ENCODE measurements at regions not wholly inside any gene's neighbourhood (a gene's known extent, or its start where the extent isn't known, plus 50 kb on each side); places are given as distances from the start of the nearest gene placed in this dataset.
"Not testable (repeated sequence)": the region's sequence is repeated elsewhere in the genome, so short reads cannot be mapped to it uniquely, and the experiment has no call there.

DNA sequence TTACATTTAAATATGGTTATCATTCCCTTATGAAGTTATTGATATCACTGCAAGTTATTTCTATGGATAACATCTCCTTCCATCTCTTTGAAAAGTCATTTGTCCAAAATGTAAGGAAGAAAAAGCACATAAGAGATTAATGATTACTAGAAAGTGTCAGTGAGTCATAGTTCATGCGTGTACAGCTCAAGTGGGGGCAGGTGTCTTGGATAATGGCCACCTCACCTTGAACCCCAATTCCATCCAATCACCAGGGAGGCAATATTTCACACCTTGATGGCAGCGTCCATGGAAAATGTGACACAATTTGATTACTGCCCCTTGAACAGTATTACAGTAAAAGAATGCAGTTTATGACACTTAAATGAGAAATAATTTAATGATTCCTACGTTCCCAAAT is 358.3 kb upstream of the SOX9 start:
- Histone ChIP-seq H3K27me3 (ENCODE audit: low read depth, low read length) (no peaks in the 10 kb centered on the region), H3K9me3 (ENCODE audit: control insufficient read depth in 1 of 2, low read length in 2 of 2) (no peaks in the 10 kb centered on the region), H3K27ac (ENCODE audit: low read length) (no peak overlapping the region), H3K4me3 (ENCODE audit: low read depth in 1 of 2, low read length in 2 of 2) (no peak overlapping the region), H3K4me1 (ENCODE audit: control insufficient read depth in 1 of 2, insufficient read depth in 2 of 2, low read length in 2 of 2) (no peaks in the 10 kb centered on the region), H3K36me3 (ENCODE audit: control insufficient read depth in 1 of 2, insufficient read depth in 2 of 2, low read length in 2 of 2) (no peaks in the 10 kb centered on the region)

DNA sequence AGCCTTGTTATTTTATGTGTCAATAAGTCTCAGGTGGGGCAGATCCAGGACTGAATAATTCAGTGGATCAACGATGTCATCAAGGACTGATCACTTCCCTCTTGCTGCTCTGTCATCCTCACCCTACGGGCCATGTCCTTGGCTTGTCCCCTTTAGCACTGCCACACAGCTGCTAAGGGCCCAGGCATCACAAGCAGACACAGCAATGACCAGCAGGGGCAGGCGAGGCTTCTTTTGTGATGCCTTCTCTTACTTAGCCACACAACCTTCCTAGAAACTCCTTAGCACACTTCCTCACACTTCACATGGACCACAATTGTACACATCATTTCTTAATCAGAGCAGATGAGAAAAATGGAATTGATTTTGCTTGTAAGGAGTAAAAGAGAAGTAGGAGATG is 356.3 kb upstream of the SOX9 start:
- H3K4me1 ChIP-seq (ENCODE audit: control insufficient read depth in 1 of 2, insufficient read depth in 2 of 2, low read length in 2 of 2), result no peaks in the 10 kb centered on the region
- no peaks in the 10 kb centered on the region for H3K9me3 ChIP-seq (ENCODE audit: control insufficient read depth in 1 of 2, low read length in 2 of 2)
- no peak overlapping the region for H3K27ac ChIP-seq (ENCODE audit: low read length)
- no peak overlapping the region for H3K4me3 ChIP-seq (ENCODE audit: low read depth in 1 of 2, low read length in 2 of 2)
- H3K27me3 ChIP-seq (ENCODE audit: low read depth, low read length), result no peaks in the 10 kb centered on the region
- no peaks in the 10 kb centered on the region for H3K36me3 ChIP-seq (ENCODE audit: control insufficient read depth in 1 of 2, insufficient read depth in 2 of 2, low read length in 2 of 2)

DNA sequence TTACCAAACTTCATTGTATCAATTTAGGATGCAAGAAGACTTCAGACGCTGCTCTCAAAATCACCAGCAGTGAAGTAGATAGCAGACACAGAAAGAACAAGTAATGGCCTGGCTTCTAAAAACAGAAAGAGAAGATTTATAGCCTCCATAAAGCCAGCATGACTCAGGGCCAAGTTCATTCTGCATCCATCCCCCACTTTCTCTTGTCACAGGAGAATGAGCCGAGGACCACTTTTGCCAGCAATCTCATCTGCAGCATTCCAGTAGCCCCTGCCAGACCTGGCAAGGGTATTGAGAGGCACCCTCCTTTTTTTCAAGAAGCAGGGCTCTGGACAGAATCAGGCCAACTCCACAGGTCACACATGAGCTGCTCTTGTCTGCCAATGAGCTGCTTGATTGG is 355.4 kb upstream of the SOX9 start:
- H3K27ac ChIP-seq (ENCODE audit: low read length), result no peak overlapping the region
- H3K9me3 ChIP-seq (ENCODE audit: control insufficient read depth in 1 of 2, low read length in 2 of 2), result no peaks in the 10 kb centered on the region
- no peaks in the 10 kb centered on the region for H3K27me3 ChIP-seq (ENCODE audit: low read depth, low read length)
- no peak overlapping the region for H3K4me3 ChIP-seq (ENCODE audit: low read depth in 1 of 2, low read length in 2 of 2)
- no peaks in the 10 kb centered on the region for H3K36me3 ChIP-seq (ENCODE audit: control insufficient read depth in 1 of 2, insufficient read depth in 2 of 2, low read length in 2 of 2)
- H3K4me1 ChIP-seq (ENCODE audit: control insufficient read depth in 1 of 2, insufficient read depth in 2 of 2, low read length in 2 of 2), result no peaks in the 10 kb centered on the region

DNA sequence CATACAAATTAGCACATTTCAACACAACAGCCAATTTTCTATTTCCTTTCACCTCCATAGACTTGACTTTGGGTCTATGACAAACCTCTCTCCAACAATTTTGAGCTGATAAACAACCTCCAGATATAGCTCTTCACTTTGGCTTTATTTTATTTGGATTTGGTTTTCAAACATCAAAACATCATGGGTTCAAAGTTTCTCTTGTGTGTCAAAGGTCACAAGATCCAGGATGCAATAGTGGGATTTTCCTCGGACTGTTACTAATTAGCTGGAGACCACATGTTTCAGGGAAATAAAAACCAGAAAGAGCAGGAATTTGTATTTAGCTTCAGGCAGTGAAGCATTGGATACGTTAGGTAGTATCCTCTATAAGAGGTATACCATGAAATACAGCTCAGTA is 351.0 kb upstream of the SOX9 start:
- H3K27me3 ChIP-seq (ENCODE audit: low read depth, low read length), result no peaks in the 10 kb centered on the region
- H3K4me3 ChIP-seq (ENCODE audit: low read depth in 1 of 2, low read length in 2 of 2), result no peak overlapping the region
- H3K9me3 ChIP-seq (ENCODE audit: control insufficient read depth in 1 of 2, low read length in 2 of 2), result no peaks in the 10 kb centered on the region
- no peak overlapping the region for H3K27ac ChIP-seq (ENCODE audit: low read length)
- H3K36me3 ChIP-seq (ENCODE audit: control insufficient read depth in 1 of 2, insufficient read depth in 2 of 2, low read length in 2 of 2), result no peaks in the 10 kb centered on the region
- no peaks in the 10 kb centered on the region for H3K4me1 ChIP-seq (ENCODE audit: control insufficient read depth in 1 of 2, insufficient read depth in 2 of 2, low read length in 2 of 2)

DNA sequence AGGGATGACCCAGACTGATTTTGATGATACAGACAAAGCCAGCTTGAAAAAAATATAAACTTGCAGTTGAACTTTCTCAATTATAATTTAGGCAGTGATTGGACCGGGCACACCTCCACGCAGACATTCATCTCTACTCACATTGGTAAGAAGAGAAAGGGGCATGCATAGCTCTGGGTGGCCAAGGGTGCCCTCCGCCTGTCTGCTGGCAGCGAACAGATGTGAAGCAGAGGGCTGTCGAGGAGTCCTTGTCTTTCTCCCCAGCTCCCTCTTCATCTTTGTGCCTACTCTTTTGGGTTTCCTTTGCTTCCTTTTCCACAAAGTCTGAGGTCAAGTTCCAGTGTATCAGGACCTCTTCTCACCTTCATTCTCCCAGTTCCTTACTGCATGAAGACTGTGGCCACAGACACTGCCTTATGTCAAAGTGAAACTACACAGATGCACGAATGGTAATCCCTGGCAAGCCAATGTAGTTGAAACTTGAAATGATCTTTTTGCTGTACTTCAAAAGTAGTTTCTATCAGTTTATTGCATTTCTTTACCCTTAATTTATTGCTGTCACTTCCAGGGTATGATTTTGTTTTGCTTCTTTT is 343.7 kb upstream of the SOX9 start:
- no peak overlapping the region for H3K27ac ChIP-seq (ENCODE audit: low read length)

DNA sequence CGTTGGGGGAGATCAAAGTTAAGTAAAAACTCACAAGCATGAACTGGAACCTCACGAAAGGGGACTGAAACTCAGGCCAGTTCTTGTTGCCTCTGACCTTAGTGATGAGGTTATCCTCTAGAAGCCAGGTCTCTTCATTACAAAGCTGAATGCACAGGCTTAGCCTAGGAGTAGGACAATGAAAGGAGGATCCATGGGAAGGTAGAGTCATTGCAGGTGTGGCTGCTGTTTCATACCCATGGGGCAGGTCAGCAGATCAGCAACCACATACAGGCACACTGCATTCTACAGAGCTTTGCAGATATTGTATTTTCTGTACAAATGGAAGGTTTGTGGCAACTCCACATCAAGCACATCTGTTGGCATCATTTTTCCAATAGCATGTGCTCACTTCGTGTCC is 341.3 kb upstream of the SOX9 start:
- Histone ChIP-seq H3K27me3 (ENCODE audit: low read depth, low read length) (no peaks in the 10 kb centered on the region), H3K27ac (ENCODE audit: low read length) (no peak overlapping the region), H3K36me3 (ENCODE audit: control insufficient read depth in 1 of 2, insufficient read depth in 2 of 2, low read length in 2 of 2) (no peaks in the 10 kb centered on the region), H3K4me1 (ENCODE audit: control insufficient read depth in 1 of 2, insufficient read depth in 2 of 2, low read length in 2 of 2) (peaks cover 0 to 9% of the 10 kb centered on the region in 2 donors), H3K4me3 (ENCODE audit: low read depth in 1 of 2, low read length in 2 of 2) (no peak overlapping the region), H3K9me3 (ENCODE audit: control insufficient read depth in 1 of 2, low read length in 2 of 2) (no peaks in the 10 kb centered on the region)

More for the DNA sequence above, 343.7 kb upstream of the SOX9 start:
- no peak overlapping the region for H3K4me3 ChIP-seq (ENCODE audit: low read depth in 1 of 2, low read length in 2 of 2)
- no peaks in the 10 kb centered on the region for H3K36me3 ChIP-seq (ENCODE audit: control insufficient read depth in 1 of 2, insufficient read depth in 2 of 2, low read length in 2 of 2)
- peaks cover 0 to 9% of the 10 kb centered on the region in 2 donors for H3K4me1 ChIP-seq (ENCODE audit: control insufficient read depth in 1 of 2, insufficient read depth in 2 of 2, low read length in 2 of 2)
- no peaks in the 10 kb centered on the region for H3K27me3 ChIP-seq (ENCODE audit: low read depth, low read length)
- no peaks in the 10 kb centered on the region for H3K9me3 ChIP-seq (ENCODE audit: control insufficient read depth in 1 of 2, low read length in 2 of 2)

DNA sequence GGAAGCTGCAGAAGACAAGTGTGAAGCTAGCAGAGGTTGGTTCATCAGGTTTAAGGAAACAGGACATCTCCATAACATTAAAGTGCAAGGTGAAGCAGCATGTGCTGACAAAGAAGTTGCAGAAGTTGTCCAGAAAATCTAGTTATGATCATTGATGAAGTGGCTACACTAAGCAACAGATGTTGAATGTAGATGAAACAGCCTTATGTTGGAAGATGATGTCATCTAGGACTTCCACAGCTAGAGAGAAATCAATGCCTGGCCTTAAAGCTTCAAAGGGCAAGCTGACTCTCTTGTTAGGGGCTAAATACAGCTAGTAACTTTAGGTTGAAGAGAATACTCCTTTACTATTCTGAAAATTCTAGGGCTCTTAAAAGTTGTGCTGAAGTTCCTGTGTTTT is 340.2 kb upstream of the SOX9 start:
- Histone ChIP-seq H3K4me1 (ENCODE audit: control insufficient read depth in 1 of 2, insufficient read depth in 2 of 2, low read length in 2 of 2) (peaks cover 0 to 9% of the 10 kb centered on the region in 2 donors), H3K9me3 (ENCODE audit: control insufficient read depth in 1 of 2, low read length in 2 of 2) (no peaks in the 10 kb centered on the region), H3K36me3 (ENCODE audit: control insufficient read depth in 1 of 2, insufficient read depth in 2 of 2, low read length in 2 of 2) (no peaks in the 10 kb centered on the region), H3K27me3 (ENCODE audit: low read depth, low read length) (no peaks in the 10 kb centered on the region), H3K27ac (ENCODE audit: low read length) (no peak overlapping the region), H3K4me3 (ENCODE audit: low read depth in 1 of 2, low read length in 2 of 2) (no peak overlapping the region)

DNA sequence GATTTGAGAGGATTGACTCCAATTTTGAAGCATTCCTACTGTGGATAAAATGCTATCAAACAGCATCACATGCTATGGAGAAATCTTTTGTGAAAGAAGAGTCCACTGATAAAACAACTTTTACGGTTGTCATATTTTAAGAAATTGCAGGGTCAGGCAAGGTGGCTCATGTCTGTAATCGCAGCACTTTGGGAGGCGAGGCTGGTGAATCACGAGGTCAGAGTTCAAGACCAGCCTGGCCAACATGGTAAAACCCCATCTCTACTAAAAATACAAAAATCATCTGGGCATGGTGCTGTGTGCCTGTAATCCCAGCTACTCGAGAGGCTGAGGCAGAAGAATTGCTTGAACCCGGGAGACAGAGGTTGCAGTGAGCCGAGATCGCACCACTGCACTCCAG is 338.8 kb upstream of the SOX9 start:
- H3K27ac ChIP-seq (ENCODE audit: low read length); H3K27me3 ChIP-seq (ENCODE audit: low read depth, low read length); H3K9me3 ChIP-seq (ENCODE audit: control insufficient read depth in 1 of 2, low read length in 2 of 2); H3K4me1 ChIP-seq (ENCODE audit: control insufficient read depth in 1 of 2, insufficient read depth in 2 of 2, low read length in 2 of 2); H3K36me3 ChIP-seq (ENCODE audit: control insufficient read depth in 1 of 2, insufficient read depth in 2 of 2, low read length in 2 of 2); H3K4me3 ChIP-seq (ENCODE audit: low read depth in 1 of 2, low read length in 2 of 2): not testable (repeated sequence)

DNA sequence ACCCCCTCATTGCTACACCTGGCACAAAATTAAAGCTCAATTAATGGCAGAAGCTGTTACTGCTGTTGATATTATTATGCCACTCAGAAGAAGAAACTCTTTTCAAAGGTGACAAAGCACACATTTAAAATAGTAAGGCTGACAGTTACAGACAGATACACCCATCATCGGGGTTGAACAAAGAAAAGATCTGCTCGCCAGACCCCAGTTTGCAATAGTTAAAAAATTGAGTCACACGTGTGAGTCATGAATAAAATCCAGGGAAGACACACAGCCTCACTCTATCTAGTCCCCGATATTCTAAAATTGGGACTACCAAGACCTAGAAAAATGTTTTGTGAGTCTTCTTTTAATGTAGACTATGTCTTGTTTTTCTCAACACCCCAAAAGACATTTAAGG is 330.0 kb upstream of the SOX9 start:
- H3K27ac ChIP-seq (ENCODE audit: low read length), result no peak overlapping the region
- no peaks in the 10 kb centered on the region for H3K9me3 ChIP-seq (ENCODE audit: control insufficient read depth in 1 of 2, low read length in 2 of 2)
- H3K4me1 ChIP-seq (ENCODE audit: control insufficient read depth in 1 of 2, insufficient read depth in 2 of 2, low read length in 2 of 2), result no peaks in the 10 kb centered on the region
- no peak overlapping the region for H3K4me3 ChIP-seq (ENCODE audit: low read depth in 1 of 2, low read length in 2 of 2)
- no peaks in the 10 kb centered on the region for H3K27me3 ChIP-seq (ENCODE audit: low read depth, low read length)
- H3K36me3 ChIP-seq (ENCODE audit: control insufficient read depth in 1 of 2, insufficient read depth in 2 of 2, low read length in 2 of 2), result no peaks in the 10 kb centered on the region

DNA sequence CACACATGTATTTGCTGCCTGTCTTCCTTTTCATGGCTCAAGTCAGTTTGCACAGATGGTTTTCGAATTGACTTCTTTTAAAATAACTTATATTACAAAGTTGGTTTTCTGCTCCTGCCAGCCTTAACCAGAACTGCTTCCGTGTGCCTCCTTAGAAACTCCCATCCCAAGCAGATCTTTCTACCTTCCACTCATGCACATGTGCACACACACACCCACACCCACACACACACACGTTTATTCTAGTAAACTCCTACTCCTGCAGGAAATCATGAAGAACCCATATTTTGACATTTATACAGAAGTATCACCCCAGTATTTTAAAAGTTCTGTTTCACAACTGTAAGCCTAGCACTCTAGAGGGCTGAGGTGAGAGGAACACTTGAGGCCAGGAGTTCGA is 329.5 kb upstream of the SOX9 start:
- no peak overlapping the region for H3K4me3 ChIP-seq (ENCODE audit: low read depth in 1 of 2, low read length in 2 of 2)
- no peaks in the 10 kb centered on the region for H3K27me3 ChIP-seq (ENCODE audit: low read depth, low read length)
- H3K27ac ChIP-seq (ENCODE audit: low read length), result no peak overlapping the region
- H3K4me1 ChIP-seq (ENCODE audit: control insufficient read depth in 1 of 2, insufficient read depth in 2 of 2, low read length in 2 of 2), result no peaks in the 10 kb centered on the region
- no peaks in the 10 kb centered on the region for H3K9me3 ChIP-seq (ENCODE audit: control insufficient read depth in 1 of 2, low read length in 2 of 2)
- no peaks in the 10 kb centered on the region for H3K36me3 ChIP-seq (ENCODE audit: control insufficient read depth in 1 of 2, insufficient read depth in 2 of 2, low read length in 2 of 2)

DNA sequence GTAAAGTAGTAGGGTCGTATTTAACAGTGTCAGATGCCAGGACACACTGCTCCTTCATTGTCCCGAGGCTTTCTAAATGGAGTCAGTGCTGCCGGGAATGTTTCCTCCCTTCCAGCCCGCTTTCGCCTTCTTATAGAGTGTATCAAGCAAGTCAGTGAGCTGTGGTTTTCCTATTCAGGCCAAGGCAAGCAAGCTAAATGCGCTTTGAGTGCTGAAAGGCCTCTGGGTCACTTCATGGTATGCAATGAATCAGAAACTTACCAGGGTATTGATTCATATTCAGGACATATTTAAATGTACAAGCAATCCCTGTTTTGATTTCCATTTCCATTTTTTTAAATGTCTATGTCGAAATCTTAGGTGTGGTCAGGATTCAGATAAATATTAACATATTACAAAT is 327.9 kb upstream of the SOX9 start:
- Histone ChIP-seq H3K36me3 (ENCODE audit: control insufficient read depth in 1 of 2, insufficient read depth in 2 of 2, low read length in 2 of 2) (no peaks in the 10 kb centered on the region), H3K27ac (ENCODE audit: low read length) (no peak overlapping the region), H3K4me3 (ENCODE audit: low read depth in 1 of 2, low read length in 2 of 2) (no peak overlapping the region), H3K27me3 (ENCODE audit: low read depth, low read length) (no peaks in the 10 kb centered on the region), H3K9me3 (ENCODE audit: control insufficient read depth in 1 of 2, low read length in 2 of 2) (no peaks in the 10 kb centered on the region), H3K4me1 (ENCODE audit: control insufficient read depth in 1 of 2, insufficient read depth in 2 of 2, low read length in 2 of 2) (no peaks in the 10 kb centered on the region)

DNA sequence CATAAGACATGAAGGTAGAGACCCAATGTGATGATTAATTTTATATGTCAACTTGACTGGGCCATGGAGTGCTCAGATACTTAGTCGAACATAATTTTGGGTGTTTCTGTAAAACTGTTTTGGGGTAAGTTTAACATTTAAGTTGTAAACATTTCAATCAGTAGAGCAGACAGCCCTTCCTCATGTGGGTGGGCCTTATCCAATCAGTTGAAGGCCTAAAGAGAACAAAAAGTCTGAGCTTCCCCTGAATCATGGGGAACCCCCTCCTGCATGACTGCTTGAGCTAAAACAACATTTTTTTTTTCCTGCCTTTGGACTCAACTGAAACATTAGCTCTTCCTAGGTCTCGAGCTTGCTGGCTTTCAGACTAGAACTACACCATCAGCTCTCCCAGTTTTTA is 327.3 kb upstream of the SOX9 start:
- no peaks in the 10 kb centered on the region for H3K27me3 ChIP-seq (ENCODE audit: low read depth, low read length)
- H3K27ac ChIP-seq (ENCODE audit: low read length), result no peak overlapping the region
- no peaks in the 10 kb centered on the region for H3K4me1 ChIP-seq (ENCODE audit: control insufficient read depth in 1 of 2, insufficient read depth in 2 of 2, low read length in 2 of 2)
- H3K9me3 ChIP-seq (ENCODE audit: control insufficient read depth in 1 of 2, low read length in 2 of 2), result no peaks in the 10 kb centered on the region
- no peak overlapping the region for H3K4me3 ChIP-seq (ENCODE audit: low read depth in 1 of 2, low read length in 2 of 2)
- H3K36me3 ChIP-seq (ENCODE audit: control insufficient read depth in 1 of 2, insufficient read depth in 2 of 2, low read length in 2 of 2), result no peaks in the 10 kb centered on the region
